Subcutaneous abdominal adipose tissue (tissue), 5 donors: ENCODE measurements at regions not wholly inside any gene's neighbourhood (a gene's known extent, or its start where the extent isn't known, plus 50 kb on each side); places are given as distances from the start of the nearest gene placed in this dataset.

Source experiments
- H3K27ac ChIP-seq: one replicate; pipeline ENCODE4 v1.7.0; 2013; ENCODE audit warnings: low read depth, mild to moderate bottlenecking, inconsistent platforms, low read length, moderate library complexity
- H3K27me3 ChIP-seq, 5 donors: one replicate each; pipeline ENCODE4 v1.7.0; 2013; ENCODE audit warnings: low read length in 5 of 5, inconsistent platforms in 1 of 5; ENCODE audit not compliant: control insufficient read depth in 5 of 5, insufficient read depth in 4 of 5
- H3K36me3 ChIP-seq, 5 donors: one replicate each; pipeline ENCODE4 v1.7.0; 2013; ENCODE audit warnings: low read length in 5 of 5; ENCODE audit not compliant: control insufficient read depth in 5 of 5, insufficient read depth in 5 of 5
- H3K4me1 ChIP-seq, 5 donors: one replicate each; pipeline ENCODE4 v1.7.0; 2013; ENCODE audit warnings: low read length in 5 of 5, mild to moderate bottlenecking in 3 of 5, moderate library complexity in 1 of 5; ENCODE audit not compliant: control insufficient read depth in 5 of 5, insufficient read depth in 5 of 5
- H3K4me3 ChIP-seq, 5 donors: one replicate each; pipeline ENCODE4 v1.7.0; 2013; ENCODE audit warnings: low read length in 5 of 5, low read depth in 1 of 5
- H3K9ac ChIP-seq, 5 donors: one replicate each; pipeline ENCODE4 v1.7.0; 2013; ENCODE audit warnings: low read length in 5 of 5, mild to moderate bottlenecking in 4 of 5, moderate library complexity in 3 of 5
- H3K9me3 ChIP-seq, 5 donors: one replicate each; pipeline ENCODE4 v1.7.0; 2013; ENCODE audit warnings: low read length in 5 of 5; ENCODE audit not compliant: control insufficient read depth in 5 of 5
- donor health status: healthy.
- donor health status: healthy.
- donor health status: healthy.
- donor health status: healthy.
- donor health status: healthy.

DNA sequence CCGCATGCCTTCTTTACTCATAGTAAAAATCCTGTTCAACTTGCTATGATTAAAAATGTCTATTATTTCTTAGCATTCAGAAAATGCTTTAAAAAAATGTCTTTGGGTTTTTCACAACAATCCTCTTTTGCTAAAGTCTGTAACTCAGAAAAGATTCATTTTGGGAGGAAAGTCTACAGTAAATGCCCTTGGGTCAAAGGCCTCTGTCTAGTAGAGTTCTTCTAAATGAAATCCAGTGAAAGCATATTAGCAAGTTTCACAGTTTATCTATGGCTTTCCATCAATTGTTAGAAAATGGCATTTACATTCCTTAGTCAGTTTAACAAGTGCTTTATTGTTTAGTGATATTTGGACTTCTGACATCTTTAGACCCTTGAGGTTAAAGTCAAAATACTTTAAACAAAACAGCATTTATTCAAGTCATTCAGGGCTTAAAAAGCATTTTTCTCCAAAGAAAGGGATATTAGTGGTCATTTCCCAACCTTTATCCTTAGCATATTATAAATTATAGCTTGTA, 137.1 kb upstream of the TARS1 start:
- Histone ChIP-seq H3K9me3 (peaks cover 0 to 5% (median 0%) of the 10 kb centered on the region in 5 donors), H3K27ac (no peak overlapping the region), H3K36me3 (no peaks in the 10 kb centered on the region), H3K9ac (no peak overlapping the region), H3K4me1 (peaks cover 0 to 12% (median 11%) of the 10 kb centered on the region in 5 donors), H3K27me3 (no peaks in the 10 kb centered on the region), H3K4me3 (no peak overlapping the region)

DNA sequence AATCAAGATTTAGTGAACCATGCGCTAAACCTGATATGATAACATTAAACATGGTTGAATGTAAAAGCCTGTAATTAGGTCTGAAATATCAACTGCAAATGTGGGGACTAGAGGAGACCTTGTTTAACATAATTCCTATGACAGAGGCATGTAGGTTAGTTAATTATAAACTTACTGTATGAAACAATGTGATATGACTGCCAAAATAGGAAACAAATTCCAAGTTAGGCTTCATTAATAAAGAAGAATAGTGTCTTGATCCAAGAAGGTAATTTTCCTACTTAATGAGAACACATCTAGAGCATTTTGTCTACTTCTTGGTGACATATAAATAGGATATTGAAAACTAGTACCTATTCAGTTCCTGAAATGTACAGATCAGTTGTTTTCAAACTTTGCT, 136.2 kb upstream of the TARS1 start:
- Histone ChIP-seq H3K27ac (no peak overlapping the region), H3K36me3 (no peaks in the 10 kb centered on the region), H3K9me3 (peaks cover 0 to 5% (median 0%) of the 10 kb centered on the region in 5 donors), H3K4me1 (peaks cover 0 to 9% (median 7%) of the 10 kb centered on the region in 5 donors), H3K27me3 (no peaks in the 10 kb centered on the region), H3K9ac (no peak overlapping the region), H3K4me3 (no peak overlapping the region)

DNA sequence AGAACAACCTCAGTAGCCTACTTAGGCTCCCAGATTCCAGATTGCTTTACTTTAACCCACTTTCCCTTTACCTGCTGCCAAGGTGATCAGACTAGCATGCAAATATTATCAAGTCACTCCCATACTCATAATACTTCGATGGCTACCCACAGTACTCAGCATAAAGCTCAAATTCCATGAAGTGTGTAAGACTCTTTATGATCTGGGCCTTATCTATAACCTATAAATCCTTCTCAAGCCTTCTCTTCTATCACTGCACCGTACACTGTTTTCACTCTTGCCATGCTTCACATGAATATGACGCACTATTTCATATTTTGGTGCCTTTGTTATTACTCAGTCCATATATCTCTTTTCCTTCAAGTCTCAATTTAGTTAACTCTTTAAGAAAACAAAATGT, 135.2 kb upstream of the TARS1 start:
- Histone ChIP-seq H3K9ac (no peak overlapping the region), H3K9me3 (peaks cover 0 to 5% (median 0%) of the 10 kb centered on the region in 5 donors), H3K4me3 (no peak overlapping the region), H3K27ac (no peak overlapping the region), H3K36me3 (no peaks in the 10 kb centered on the region), H3K27me3 (no peaks in the 10 kb centered on the region), H3K4me1 (peaks cover 0 to under 1% (median 0%) of the 10 kb centered on the region in 5 donors)

DNA sequence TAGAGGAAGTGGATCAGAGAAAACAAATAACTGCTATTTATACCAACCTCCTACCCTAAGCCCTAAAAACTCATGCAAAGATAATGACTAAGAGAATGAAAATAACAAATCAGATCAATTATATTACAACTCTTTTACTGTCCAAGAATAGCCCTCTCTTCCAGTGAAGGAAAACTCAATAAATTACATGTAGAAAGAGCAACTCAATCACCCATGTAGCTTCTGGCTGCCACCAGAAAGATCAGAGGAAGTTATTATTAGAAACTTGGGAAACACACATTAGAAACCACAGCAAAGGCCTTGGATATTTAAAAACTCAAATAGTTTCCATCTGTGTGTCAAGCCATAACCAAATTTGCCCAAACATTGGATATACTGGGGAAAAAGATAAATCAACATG, 134.0 kb upstream of the TARS1 start:
- Histone ChIP-seq H3K9me3 (peaks cover 0 to 5% (median 0%) of the 10 kb centered on the region in 5 donors), H3K27me3 (no peaks in the 10 kb centered on the region), H3K4me1 (no peaks in the 10 kb centered on the region), H3K4me3 (no peak overlapping the region), H3K27ac (no peak overlapping the region), H3K9ac (no peak overlapping the region), H3K36me3 (no peaks in the 10 kb centered on the region)

DNA sequence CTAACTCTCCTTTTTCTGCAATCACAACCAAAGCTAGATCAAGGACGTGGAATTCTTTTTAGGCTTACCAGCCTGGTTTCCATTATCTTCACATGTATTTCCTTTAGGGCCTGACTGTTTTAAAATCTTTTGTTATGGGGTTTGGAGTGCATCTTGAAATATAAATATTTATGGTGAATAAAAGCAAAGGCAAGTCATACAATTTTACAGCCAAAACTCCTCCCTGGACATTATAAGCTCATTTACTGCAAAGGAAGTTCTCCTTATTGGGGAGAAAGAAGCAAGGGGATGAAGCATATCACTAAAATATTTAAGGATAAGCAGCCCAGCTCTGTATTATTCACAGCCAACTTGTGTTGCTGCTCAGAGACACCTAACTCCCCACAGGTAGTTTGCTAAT, 132.2 kb upstream of the TARS1 start:
- no peak overlapping the region for H3K4me3 ChIP-seq
- H3K9me3 ChIP-seq = no peaks in the 10 kb centered on the region
- no peaks in the 10 kb centered on the region for H3K36me3 ChIP-seq
- H3K9ac ChIP-seq = no peak overlapping the region
- no peaks in the 10 kb centered on the region for H3K4me1 ChIP-seq
- no peaks in the 10 kb centered on the region for H3K27me3 ChIP-seq
- H3K27ac ChIP-seq = no peak overlapping the region

DNA sequence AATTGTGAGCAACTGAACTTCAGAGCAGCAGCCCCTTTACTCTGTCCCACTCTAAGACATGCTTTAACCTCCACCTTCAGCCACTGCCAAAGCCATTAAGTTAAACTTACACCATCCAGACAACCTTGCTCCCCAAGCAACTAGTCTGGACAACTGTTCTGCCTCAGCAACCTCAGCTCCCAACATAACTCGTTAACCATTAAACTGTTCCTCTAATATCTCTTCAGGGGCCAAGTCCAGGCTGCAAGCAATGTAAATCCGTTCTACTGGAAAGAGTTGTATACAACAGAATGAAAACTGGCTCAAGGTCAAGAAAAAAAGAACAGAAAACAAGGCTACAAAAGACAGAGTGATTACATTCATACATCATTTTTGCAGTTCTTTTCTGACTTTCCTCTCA, 131.7 kb upstream of the TARS1 start:
- H3K36me3 ChIP-seq = no peaks in the 10 kb centered on the region
- H3K4me3 ChIP-seq = no peak overlapping the region
- no peak overlapping the region for H3K9ac ChIP-seq
- no peaks in the 10 kb centered on the region for H3K4me1 ChIP-seq
- H3K27ac ChIP-seq = no peak overlapping the region
- no peaks in the 10 kb centered on the region for H3K27me3 ChIP-seq
- no peaks in the 10 kb centered on the region for H3K9me3 ChIP-seq

DNA sequence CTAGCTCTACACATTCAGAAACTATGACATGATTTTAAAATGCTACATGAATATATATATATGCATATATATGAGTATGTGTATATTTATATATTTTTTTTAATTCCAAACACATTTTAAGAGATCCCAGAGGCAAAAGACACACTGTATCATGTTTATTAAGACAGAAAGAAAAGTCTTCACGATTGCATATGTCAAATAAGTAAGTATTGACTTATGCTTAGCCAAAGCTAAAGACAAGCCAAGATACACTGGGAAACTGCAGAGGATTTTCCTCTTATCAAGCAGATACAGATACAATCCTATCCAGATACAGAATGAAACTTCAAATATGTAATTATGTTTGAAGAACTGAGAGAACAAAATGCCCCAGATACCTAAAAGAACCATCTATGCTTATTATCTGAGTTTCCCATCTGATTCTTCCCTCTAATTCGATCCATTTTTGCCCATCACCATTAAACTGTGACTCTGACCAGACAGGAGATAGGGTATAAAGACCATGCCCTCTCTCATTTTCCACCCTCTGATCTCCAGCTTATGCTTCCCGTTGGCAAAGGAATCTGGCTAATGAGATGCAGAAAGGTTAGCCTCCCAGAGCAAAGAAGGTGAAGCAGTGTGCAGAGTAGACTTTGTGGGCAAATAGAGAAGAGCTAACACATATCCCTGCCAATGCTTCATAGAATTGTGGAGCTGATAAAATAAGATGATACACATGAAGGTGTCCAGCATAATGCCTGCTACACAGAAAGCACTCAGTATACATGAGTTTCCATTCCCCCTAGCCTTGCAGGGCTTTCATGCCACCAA, 131.0 kb upstream of the TARS1 start:
- Histone ChIP-seq H3K27ac (no peak overlapping the region), H3K4me3 (no peak overlapping the region), H3K9me3 (no peaks in the 10 kb centered on the region), H3K4me1 (no peaks in the 10 kb centered on the region), H3K9ac (no peak overlapping the region), H3K27me3 (no peaks in the 10 kb centered on the region), H3K36me3 (no peaks in the 10 kb centered on the region)

DNA sequence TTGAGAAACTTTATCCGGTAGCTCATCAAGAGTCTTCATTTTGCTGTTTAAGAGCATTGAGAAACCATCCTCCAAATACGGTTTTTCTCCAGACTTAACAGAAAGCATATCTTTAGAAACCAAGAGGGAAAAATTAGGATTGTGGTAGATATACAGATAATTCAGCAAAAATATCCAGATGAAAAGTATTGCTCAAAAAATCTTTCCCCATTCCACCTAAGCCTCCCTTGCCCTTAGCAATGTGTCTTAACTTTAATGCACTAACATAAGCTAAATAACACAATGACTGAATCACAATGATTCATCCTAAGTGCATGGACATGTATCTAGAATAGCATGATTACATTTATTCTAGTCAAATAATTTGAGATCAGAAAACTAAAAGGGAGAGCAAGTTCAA, 130.3 kb upstream of the TARS1 start:
- Histone ChIP-seq H3K9me3 (no peaks in the 10 kb centered on the region), H3K27me3 (no peaks in the 10 kb centered on the region), H3K27ac (no peak overlapping the region), H3K4me3 (no peak overlapping the region), H3K36me3 (no peaks in the 10 kb centered on the region), H3K4me1 (no peaks in the 10 kb centered on the region), H3K9ac (no peak overlapping the region)

DNA sequence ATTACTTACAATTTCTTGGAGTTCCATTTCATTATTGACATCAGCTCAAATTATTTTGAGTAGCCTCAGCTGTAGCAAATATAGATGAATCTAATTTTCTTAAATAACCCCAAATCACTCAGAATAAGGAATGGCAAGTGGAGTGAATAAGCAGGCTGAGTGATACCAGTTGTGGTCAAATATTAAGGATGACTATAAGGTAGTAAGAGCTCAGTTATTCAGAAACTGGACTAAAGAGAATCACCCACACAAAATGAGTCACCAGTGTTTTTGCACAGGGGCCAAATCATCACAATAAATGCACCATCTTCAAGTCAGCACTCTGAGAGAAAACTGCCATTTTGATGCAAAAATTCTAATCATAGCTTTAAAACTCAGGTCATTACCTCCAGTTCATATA, 128.9 kb upstream of the TARS1 start:
- H3K9ac ChIP-seq = no peak overlapping the region
- H3K4me3 ChIP-seq = no peak overlapping the region
- no peaks in the 10 kb centered on the region for H3K4me1 ChIP-seq

DNA sequence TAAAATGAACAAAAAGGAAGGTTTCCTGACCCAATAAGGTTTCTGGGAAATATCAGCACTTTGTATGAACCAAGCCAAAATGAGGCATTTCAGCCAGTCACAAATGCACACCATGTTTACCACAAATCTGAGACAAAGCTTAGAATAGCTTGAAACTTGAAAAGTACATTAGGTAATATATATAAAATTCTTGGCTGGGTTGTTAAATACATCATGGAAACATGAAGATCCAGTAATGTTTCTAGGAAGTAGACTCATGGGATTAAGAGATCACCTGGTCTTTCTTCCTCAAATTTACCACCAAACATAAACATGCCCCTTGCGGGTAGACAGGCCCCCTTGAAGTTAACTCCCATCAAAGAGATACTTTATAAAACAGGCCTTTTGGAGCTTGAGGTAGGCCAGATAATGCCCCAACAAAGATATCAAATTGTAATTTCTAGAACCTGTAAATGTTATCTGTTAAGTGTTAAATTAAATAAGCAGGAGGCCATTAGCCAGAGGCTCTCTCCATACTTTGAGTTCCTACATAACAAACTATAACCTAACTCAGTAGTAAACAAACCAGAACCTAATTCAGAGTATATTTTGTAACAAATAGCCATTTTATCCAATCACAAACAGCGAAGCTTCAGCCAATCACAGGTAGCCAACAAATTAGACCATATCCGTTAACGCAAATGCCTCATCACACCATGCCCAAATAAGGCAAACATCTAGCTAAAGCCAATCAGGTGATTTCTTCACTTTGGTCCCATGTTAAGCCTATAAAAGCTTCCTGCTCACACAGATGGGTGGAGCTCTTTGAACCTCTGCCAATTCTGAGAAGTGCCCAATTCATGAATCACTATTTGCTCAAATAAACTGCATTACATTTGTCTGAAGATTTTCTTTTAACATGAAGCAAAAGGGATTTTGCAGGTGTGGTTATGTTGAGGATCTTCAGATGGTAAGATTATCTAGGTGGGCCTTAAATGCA, 127.9 kb upstream of the TARS1 start:
- H3K9me3 ChIP-seq = no peaks in the 10 kb centered on the region
- no peaks in the 10 kb centered on the region for H3K36me3 ChIP-seq
- no peak overlapping the region for H3K4me3 ChIP-seq
- H3K4me1 ChIP-seq = no peaks in the 10 kb centered on the region
- H3K27ac ChIP-seq = no peak overlapping the region
- H3K9ac ChIP-seq = no peak overlapping the region
- no peaks in the 10 kb centered on the region for H3K27me3 ChIP-seq

More for the DNA sequence above, 128.9 kb upstream of the TARS1 start:
- H3K9me3 ChIP-seq = no peaks in the 10 kb centered on the region
- H3K36me3 ChIP-seq = no peaks in the 10 kb centered on the region
- no peak overlapping the region for H3K27ac ChIP-seq
- H3K27me3 ChIP-seq = no peaks in the 10 kb centered on the region
